Fibroblast of lung (primary cell): ENCODE measurements at regions not wholly inside any gene's neighbourhood (a gene's known extent, or its start where the extent isn't known, plus 50 kb on each side); places are given as distances from the start of the nearest gene placed in this dataset.
"Not testable (repeated sequence)": the region's sequence is repeated elsewhere in the genome, so short reads cannot be mapped to it uniquely, and the experiment has no call there.

Experiments used
- EZH2 ChIP-seq: IDR thresholded peaks from 2 replicates; pipeline ENCODE4 v1.5.1; 2012; ENCODE audit warnings: low read length, control low read depth, mild to moderate bottlenecking; ENCODE audit errors: missing control alignments
- TF ChIP-seq, protein P1 (sequence below), 2 donors: IDR thresholded peaks in 1 of 2; conservative IDR thresholded peaks in 1 of 2; 1 replicate in 1 of 2; 2 replicates in 1 of 2; pipeline ENCODE4 v1.5.1; 2011 to 2012; ENCODE audit warnings: low read length in 2 of 2, control low read depth in 1 of 2, inconsistent platforms in 1 of 2, low read depth in 1 of 2, mild to moderate bottlenecking in 1 of 2

DNA sequence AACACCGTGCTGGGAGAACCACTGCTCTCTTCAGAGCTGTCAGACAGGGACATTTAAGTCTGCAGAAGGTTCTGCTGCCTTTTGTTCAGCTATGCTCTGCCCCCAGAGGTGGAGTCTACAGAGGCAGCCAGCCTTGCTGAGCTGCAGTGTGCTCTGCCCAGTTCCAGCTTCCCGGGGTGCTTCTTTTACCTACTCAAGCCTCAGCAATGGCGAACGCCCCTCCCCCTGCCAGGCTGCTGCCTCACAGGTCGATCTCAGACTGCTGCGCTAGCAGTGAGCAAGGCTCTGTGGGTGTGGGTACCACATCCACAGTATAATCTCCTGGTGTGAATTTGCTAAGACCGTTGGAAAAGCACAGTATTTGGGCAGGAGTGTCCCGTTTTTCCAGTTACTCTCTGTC is 133.1 kb upstream of the PHYHIPL start:
- TF ChIP-seq, protein P1, sequence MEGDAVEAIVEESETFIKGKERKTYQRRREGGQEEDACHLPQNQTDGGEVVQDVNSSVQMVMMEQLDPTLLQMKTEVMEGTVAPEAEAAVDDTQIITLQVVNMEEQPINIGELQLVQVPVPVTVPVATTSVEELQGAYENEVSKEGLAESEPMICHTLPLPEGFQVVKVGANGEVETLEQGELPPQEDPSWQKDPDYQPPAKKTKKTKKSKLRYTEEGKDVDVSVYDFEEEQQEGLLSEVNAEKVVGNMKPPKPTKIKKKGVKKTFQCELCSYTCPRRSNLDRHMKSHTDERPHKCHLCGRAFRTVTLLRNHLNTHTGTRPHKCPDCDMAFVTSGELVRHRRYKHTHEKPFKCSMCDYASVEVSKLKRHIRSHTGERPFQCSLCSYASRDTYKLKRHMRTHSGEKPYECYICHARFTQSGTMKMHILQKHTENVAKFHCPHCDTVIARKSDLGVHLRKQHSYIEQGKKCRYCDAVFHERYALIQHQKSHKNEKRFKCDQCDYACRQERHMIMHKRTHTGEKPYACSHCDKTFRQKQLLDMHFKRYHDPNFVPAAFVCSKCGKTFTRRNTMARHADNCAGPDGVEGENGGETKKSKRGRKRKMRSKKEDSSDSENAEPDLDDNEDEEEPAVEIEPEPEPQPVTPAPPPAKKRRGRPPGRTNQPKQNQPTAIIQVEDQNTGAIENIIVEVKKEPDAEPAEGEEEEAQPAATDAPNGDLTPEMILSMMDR (conservative IDR thresholded peaks at IDR 0.05 in 1 of 2, IDR thresholded peaks at IDR 0.05 in 1 of 2; ENCODE audit: low read depth in 1 of 2, low read length in 2 of 2): not testable (repeated sequence)
- TF ChIP-seq EZH2: not testable (repeated sequence)
